Stimulated activated CD4-positive, alpha-beta T cell treated with anti-CD3 and anti-CD28 coated beads, Interleukin-2, amount 100 ng/mL, for 4 hours (primary cell): ENCODE measurements at regions not wholly inside any gene's neighbourhood (a gene's known extent, or its start where the extent isn't known, plus 50 kb on each side); places are given as distances from the start of the nearest gene placed in this dataset.
"Not testable (repeated sequence)": the region's sequence is repeated elsewhere in the genome, so short reads cannot be mapped to it uniquely, and the experiment has no call there.

Experiments used
- DNase-seq: peaks from one replicate; pipeline ENCODE4 v3.0.0-alpha.2; 2020; ENCODE audit warnings: low read depth

DNA sequence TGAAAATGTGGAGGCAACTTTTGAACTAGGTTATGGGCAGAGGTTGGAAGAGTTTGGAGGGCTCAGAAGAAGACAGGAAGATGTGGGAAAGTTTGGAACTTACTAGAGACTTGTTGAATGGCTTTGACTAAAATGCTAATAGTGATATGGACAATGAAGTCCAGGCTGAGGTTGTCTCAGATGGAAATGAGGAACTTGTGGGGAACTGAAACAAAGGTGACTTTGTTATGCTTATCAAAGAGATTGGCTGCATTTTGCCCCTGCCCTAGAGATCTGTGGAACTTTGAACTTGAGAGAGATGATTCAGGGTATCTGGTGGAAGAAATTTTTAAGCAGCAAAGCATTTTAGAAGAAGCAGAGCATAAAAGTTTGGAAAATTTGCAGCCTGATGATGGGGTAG, 499.7 kb upstream of the ATP2B1 start:
- not testable (repeated sequence) for DNase-seq

DNA sequence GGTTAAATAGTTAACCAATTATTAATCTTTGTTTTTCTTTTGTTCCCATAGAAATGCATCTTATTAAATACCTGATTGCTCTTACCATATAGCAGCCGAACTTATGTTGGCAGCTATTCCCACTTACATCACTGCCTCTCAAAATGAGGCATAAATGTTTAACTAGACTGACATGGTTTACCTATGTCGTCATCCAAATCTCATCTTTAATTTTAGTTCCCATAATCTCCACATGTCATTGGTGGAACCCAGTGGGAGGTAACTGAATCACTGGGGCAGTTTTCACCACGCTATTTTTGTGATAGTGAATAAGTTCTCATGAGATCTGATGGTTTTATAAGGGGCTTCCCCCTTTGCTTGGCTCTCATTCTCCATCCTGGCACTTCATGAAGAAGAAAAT, 499.2 kb upstream of the ATP2B1 start:
- no peak for DNase-seq

DNA sequence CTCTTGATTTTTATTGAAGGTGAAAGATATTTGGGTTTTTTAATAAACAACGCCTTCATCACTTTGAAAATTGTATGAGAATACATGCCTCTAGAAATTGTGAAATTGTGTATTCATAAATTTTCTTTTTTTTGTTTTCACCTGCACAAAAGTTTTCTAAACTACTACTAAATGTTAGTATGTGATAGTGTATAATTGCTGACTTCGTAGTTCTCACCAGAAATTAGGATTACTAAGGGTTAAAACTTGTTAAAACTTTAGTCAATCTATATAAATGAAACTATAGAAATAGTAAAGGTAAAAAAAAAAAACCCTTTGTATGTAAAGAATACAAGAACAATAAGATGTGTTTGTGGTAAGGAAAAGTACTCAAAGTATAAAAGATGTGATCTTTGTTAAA, 496.5 kb upstream of the ATP2B1 start:
- DNase-seq: no peak

DNA sequence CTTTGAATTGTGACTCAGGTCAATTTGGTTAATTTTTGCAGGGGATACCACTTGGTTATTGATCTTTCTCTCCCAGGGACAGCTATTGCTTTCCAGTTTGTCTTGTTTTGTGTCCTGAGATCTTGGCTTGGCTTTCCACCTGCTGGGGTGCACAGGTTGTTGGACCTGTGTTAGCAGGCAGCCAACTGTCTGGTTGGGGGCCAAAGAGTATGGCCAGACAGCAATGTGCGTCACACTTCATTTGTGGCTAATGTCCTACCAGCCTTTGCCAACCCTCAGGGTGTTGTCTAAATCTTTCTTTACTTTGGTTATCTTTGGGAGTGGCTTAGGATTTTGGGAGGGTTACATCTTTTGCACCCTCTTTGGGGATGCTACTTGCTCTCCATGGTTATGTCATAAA, 494.9 kb upstream of the ATP2B1 start:
- no peak for DNase-seq

DNA sequence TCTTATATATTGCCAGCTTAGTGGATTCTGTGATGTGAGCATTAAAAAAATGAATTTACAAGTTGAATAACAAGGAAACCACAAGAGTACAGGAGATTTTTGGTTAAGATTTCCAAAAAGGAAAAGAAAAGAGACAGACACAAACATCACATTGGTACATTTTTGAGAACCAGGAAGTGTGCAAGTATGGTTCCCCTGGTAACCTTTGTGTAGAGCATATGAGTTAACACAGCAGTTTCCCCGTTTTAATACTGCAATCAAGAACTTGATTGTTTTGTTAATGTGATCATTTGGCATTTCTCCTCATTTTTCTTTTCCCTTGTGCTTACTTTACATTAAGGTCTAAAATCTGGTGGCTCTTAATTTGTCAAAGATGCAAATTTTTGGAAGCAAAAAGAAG, 490.4 kb upstream of the ATP2B1 start:
- no peak for DNase-seq

DNA sequence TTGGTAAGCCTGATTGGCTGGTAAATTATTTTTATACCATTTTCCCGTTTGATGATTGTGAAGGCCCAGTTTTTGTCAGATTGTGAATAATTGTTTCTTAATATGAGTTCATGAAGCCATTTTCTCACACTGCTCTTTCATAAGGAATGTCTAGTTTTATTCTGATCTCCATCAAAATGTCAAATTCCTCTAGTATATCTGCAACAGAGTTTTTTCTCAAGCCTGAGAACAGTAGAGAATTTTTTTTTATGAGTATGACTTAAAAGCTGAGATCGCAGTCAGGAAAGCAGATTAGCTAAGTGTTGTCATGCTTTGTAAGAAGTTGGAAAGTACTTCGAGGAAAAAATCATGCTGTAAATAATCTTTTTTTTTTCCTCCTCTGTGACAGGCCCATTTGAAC, 484.9 kb upstream of the ATP2B1 start:
- DNase-seq: no peak

DNA sequence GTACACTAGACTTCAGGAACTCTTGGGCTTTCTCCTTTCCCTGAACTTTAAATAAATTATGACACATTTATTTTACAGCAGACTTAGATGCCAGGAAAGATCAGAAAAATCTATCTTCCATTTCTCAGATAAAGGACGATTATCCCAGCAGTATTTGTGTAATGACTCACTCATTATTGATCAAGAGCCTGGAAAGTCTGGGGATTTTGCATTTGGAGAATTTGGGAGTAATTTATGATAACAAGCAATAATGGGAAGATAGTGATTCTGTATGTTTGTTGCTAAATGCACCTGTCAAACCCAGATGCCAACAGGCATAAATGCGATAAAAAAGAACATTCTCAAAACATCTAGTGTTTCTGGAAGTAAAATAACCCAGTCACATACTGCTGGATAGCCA, 480.2 kb upstream of the ATP2B1 start:
- no peak for DNase-seq

DNA sequence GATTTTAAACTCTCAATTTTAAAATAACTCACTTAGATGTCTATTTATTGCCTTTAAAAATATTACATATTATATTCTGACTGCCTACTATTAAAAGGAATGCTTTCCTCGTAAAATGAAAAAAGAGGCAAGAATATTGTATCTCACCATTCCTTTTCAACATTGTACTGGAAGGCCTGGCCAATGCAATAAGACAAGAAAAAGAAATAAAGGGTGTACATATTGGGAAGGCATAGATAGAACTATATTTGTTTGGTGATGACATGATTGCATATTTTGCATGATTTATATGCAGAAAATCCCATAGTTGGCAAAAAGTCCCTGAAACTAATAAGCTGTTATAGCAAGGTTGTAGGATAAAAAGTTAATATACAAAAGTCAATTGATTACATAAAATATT, 474.6 kb upstream of the ATP2B1 start:
- DNase-seq: no peak

DNA sequence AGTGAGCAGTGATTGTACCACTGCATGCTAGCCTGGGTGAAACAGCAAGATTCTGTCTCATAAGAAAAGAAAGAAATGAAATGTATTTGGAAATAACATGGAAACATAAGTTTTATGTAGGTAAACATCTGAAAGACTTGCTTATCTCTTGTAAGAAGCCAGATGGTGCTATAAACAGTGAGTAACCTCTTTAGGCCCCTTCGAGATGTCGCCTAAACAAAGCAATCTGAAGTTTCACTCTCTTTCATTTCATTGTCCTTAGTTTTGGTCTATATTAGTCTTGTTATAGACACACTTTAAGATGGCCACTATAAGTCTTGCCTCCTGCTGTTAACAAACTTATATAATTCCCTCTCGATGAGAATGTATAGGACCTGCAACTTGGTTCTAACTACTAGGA, 472.6 kb upstream of the ATP2B1 start:
- no peak for DNase-seq

DNA sequence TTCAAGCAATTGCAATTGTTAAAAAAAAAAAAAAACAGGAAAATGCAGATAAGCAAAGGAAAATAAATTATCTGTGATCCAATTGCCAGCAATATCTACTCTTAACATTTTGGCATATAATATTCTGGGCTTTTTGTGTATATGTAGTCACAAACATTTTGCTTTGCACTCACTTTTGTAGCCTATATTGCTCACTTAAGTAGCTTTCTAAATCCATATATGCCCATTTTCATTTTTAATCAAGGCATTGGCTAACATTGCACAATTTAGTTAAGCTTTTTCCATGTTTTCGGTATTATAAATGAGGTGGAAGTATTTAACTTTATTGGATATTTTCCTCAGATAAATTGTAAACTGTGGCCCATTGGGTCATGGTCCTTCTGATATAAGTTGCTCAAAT, 466.3 kb upstream of the ATP2B1 start:
- no peak for DNase-seq

DNA sequence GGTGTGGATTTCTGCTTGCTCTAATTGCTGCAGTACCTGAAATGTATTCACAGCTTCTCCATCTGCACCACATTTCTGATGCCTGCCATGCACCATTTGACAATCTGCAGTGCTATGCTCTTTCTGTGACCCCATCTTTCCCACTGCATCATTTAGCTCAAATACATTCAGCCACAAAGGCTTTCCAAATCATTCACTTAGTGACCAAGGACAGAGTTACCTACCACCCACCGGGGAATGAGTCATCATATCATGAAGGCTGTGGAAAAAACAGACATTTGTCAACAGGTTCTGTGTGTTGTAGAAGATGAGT, 465.5 kb upstream of the ATP2B1 start:
- DNase-seq: no peak

DNA sequence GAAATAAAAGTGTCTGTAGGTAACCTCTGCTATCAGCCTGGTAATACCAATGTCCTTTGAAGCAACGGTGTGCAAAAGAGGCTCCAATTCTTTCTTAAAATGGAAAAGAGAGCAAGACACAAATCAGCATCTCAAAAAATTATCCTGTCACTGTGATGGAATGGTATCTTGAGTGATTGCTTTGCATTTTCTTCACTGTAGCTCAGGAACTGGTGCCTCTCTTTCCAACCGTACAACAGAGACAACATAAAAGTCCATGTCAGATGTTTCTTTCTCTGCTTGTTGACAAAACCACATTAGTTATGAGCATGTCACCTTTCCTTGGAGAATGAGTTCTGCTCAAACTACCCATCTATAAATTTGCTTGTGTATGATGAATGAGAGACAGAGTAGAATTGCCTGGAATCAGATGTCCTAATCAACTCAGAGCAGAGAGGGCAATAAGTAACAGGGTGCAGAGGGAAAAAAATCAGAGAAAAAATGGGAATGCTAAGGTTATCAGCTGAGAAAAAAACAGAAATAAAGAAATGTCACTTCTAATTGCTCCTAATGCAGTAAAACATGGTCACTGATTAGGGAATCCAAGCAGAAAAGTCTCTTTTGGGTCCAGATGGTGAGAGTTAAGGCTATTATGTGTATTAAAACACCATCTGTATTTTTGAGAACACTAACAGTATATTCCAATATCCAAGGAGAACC, 465.0 kb upstream of the ATP2B1 start:
- no peak for DNase-seq

DNA sequence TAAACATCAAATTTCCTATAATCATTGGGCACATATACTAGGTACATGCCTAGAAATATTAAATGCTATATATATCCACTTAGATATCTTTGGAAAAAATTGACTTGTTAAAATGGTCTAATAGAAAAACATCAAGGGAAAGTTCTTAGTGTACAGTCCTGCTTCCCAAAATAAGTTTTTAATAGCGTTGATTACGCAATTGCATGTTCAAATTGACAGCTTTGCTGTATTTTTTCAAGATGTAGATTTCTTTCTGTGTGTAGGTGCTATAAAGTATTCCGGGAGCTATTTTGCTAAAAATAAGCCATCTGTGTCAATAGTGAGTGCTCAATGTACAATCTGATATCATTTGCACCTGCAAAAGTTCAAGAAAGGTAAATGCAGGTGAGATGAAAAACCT, 463.9 kb upstream of the ATP2B1 start:
- DNase-seq: no peak

DNA sequence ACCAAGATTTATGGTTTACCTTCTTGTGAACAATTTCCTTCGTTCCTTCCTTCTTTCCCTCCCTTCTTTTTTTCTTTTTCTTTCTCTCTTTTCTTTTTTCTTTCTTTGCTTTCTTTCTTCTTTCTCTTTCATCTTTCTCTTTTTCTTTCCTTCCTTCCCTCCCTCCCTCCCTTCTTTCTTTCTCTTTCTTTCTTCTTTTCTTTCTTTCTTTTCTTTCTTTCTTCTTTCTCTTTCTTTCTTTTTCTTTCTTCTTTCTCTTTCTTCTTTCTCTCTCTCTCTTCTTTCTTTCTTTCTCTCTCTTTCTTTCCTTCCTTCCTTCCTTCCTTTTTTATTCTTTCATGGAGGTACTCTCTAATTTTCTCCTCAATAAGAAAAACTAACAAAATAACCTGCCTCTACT, 462.1 kb upstream of the ATP2B1 start:
- no peak for DNase-seq

DNA sequence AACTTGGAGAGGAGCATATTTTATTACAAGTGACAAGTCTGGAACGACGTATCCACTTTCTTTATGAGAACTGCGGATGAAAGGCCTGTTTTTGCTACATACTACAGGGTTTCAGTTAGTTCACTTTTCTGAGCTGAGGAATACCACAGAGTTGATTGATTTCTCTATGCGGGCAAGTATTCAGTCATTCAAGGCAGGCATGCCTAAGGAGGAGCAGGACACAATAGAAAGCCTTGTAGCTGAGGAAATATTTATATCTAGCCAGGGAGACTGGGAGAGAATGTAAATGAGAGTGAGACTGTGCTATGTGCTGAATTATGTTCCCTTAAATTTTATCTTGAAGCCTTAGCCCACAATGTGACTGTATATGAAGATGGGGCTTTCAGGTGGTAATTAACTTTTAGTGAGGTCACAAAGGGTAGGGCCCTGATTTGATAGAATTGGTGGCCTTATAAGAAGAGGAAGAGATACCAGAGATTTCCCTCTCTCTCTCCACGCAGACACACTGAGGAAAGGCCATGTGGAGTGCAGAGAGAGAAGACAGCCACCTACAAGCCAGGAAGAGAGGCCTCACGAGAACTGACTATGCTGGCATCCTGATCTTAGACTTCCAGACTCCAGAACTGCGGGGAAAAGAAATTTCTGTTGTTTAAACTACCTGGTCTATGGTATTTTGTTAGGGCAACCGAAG, 459.0 kb upstream of the ATP2B1 start:
- DNase-seq: no peak

DNA sequence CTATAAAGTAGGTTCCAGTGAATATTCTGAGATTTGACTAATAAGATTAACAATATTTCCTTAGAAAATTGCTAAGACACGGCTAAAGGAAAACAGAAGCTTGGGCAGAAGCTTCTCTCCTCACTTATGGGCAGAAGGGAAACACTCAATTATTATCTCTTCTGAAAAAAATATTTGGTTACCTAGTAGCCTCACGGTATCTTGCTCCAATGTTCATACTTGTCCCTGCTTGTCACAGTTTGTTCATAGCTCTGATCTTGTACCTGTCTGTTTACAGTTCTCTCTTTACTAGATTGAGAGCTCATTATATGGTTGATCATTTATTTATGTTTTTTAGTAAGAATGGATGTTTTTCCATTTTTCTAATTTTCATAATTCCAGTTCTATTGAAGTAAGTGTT, 458.0 kb upstream of the ATP2B1 start:
- DNase-seq: no peak

DNA sequence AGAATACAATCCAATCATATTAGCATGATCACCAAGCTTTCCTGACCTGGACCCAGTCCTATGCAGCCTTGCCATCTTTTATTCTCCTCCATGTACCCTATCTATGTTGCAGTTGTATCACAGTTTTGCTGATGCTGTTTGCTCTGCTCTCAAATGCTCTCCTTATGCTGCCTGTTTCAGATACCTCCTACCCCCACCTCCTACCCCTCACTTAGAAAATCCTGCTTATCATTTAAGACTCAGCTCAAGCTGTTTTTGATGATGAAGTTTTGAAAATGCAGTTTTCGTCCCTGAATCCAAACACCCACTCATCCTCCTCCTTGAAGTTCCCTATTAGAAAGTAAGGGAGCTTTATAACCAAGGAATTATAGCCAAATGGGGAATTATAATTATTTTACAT, 457.4 kb upstream of the ATP2B1 start:
- no peak for DNase-seq

DNA sequence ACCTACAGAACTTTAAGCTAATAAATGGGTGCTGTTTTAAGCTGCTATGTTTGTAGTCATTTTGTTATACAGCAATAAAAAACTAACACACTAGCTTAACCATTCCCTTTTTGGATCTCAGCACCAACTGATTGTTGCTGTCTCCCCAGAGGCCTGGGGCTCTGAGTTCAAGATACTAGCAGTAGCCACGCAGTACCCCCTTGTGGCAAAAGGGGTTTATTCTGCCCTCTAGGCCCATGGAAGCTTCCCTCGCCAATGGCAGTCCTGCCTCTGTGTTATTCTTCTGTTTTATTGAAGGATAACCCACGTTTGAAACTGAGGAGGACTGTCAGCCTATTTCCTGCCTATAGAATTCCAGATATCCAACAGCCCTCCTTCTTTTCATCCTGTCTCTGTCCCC, 455.3 kb upstream of the ATP2B1 start:
- no peak for DNase-seq

DNA sequence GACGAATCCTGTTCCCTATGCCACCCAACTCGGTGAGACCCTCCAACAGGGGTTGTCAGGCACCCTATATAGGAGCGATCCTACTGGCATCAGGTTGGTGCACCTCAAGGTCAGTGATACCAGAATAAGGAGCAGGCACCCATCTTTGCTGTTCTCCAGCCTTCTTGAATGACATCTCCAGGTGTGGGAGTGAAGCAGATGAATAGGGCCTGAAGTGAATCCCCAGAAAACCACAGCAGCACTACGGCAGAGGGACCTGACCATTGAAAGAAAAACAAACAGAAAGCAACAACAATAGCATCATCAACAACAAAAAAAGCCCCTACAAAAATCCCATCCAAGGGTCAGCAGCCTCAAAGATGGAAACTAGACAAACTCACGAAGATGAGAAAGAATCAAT, 445.2 kb upstream of the ATP2B1 start:
- no peak for DNase-seq

DNA sequence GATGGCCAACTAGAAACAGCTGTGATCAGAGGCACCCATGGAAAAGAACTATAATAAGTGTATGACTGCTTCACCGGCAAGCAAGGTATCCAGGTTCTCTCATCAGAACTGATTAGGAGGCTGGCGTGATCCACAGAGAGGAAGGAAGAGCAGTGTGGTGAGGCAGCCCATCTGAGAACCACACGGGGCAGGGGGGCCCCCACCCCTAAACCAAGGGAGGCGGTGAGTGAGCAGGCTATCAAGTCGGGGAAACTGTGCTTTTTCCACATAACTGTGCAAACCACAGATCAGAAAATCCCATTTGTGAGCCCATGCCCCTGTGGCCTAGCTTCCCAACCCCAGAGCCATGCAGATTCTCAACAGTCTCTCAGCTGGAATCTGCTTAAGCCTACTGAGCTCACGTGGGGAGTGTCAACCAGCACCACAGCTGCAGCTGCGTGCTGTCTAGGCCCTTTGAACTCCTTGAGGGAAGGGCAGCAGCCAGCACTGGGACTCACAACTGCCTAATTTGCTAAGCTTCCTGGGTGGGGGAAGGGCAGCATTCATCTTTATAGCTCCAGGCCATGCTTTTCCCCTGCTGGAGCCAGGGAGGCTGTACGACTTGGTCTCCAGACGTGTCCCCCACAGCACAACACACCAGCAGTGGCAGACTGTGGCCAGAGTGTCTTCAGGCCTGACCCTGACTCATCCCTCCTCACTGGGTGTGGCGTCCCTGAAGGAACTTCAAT, 444.4 kb upstream of the ATP2B1 start:
- DNase-seq: no peak

DNA sequence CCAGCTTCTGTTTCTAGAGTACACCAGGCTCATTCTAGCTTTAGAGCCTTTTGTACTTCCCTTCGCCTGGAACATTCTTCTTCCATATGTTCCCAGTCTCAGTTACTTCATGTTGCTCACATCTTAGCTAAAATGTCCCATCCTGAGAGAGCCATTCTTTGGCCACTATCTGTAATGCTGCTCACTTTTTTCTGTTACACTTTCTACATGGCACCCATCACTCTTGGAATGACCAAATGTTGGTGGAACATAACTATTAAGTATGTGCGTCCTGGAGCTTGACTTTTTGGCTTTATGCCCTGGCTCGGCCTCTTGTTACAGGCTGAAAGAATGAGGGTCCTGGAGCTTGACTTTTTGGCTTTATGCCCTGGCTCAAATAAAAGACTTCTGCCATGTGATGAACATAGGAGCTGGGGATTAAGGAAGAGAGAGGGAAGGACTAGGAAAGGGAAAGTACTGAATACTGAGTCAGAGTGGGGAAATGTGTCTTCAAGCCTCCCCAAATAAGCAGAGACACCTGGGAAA, 442.9 kb upstream of the ATP2B1 start:
- DNase-seq: no peak

DNA sequence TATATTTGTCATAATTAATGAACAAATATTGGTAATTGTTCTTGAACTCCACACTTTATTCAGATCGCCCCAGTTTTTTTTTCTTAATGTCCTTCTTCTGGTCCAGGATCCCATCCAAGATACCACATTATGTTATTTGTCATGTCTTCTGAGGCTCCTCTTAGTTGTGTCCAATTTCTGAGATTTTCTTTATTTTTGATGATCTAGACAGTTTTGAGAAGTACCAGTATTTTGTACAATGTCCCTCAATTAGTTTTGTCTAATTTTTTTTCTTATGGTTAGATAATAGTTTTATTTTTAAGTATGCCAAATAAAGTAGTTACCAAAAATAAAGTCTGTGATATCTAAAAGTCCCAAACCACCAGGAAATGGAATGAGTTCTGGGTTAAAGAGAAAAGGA, 440.8 kb upstream of the ATP2B1 start:
- no peak for DNase-seq

DNA sequence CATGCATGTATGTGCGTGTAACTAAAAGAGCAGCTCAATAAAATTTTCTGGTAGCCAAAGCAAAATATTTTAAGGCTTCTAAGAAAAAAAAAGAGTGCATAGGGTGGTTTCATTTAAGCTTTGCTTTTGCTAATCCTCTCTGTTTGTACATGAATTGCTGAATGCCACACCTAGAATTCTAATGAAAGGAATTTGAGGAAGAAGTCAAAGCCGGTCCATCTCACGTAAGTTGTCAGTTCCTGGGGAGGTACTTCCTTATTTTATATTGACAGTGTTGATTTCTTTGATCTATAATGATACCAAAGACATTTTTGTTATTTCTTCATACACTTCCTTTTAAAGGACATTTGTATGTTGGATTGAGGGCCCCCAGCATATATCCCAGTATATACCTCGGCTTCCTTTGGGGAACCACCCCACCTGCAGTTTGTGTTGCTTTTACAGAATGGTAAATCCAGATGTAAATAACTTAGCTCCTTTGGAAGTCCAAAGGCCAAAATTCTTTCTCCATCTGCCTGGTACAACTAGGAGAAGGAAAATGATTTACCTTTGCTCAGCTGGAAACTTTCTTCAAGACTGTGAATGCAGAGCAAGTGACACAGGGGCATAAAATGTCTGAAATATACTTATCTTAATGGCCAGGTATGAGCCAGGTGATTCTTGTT, 420.9 kb upstream of the ATP2B1 start:
- DNase-seq: no peak
